Posterior cingulate gyrus (tissue), 11 donors: ENCODE measurements at regions not wholly inside any gene's neighbourhood (a gene's known extent, or its start where the extent isn't known, plus 50 kb on each side); places are given as distances from the start of the nearest gene placed in this dataset.
A peak's percentile ranks its signal among the peaks of the same experiment; 100 is the strongest.

Source experiments
- DNase-seq, 10 donors: peaks; one replicate each; pipeline versions ENCODE4 v3.0.0 to v3.0.0-alpha.2; 2020 to 2021; ENCODE audit warnings: mixed read lengths in 3 of 10
- intact Hi-C: fragments of 100-400 bp; cut with DNase I; formaldehyde crosslinking; loops from one replicate; pipeline ENCODE4 v1.15.1; 2023

DNA sequence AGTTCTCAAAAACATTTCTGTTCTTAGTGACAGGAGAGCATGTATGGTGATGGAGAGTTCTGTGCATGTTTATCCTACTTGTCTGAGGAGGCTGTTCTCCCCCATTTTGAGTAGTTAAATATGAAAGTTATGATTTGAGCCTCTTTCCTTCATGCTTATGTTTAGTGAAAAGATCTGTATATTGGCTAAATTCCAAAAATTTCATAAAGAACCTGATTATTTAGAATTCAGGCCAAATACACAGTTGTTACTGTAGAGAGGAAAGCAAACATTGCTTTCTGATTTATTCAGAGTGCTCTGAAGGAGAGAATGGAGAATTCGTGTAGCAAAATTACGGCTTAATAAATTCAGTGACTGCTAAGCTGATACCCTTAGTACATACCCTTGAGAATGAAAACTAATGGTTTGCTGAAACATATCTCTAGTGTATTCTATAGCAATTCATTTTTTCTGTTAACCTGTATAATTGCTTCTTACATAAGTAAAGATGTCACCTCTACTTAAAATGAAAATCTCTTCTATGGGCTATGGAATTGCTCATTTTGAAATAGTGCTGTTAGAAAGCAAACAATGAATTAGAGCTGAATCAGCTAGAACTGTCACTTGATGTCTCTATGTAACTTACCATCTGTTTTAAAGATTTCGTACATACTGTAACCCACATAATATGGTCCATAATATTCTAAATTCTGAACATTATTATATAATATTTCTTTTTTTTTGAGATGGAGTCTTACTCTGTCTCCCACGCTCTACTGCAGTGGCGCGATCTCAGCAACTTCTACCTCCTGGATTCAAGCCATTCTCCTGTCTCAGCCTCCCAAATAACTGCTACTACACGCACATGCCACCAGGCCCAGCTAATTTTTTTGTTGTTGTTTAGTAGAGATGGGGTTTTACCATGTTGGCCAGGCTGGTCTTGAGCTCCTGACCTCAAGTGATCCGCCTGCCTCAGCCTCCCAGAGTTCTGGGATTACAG is 417.0 kb upstream of the RGS6 start:
- no peak for DNase-seq
- intact Hi-C loops, result no loop called here

DNA sequence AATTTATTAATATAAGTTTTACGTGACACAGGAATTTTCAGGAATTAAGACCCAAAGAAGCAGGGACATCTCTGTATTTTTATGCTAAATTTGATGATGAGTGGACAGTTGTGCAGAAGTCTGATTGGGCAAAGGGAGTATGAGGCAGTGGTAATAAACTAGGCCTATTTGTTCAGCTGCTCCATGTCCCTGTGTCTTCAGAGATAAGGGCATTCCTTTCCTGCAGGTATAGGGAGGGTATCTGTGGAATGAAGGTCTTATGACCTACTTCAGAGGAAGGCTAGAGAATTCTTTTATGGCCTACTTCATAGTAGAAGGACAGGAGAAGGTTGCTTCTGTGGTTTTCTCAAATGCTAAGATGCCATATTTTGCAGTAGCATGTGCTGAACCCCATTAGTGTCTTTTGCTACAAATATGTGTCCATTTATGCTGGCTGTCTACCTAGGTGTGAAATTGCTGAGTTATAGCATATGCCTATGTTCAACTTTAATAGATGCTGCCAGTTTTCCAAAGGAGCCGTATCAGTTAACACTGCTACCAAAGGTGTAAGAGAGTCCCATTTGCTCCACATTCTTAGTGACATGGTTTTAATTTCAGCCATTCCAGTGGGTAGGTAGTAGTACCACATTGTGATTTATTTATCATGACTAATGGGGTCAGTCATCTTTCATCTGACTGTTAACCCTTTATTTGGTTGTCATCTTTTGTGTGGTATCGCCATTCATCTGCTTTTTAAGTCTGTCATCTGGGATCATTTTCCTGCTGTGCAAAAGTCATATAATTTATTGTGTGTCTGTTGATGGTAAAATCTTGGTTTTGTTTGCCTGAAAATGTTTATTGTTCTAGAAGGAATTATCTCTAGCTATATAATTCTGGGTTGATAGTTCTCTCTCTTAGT is 410.7 kb upstream of the RGS6 start:
- DNase-seq, result no peak
- intact Hi-C loops, result no loop called here

DNA sequence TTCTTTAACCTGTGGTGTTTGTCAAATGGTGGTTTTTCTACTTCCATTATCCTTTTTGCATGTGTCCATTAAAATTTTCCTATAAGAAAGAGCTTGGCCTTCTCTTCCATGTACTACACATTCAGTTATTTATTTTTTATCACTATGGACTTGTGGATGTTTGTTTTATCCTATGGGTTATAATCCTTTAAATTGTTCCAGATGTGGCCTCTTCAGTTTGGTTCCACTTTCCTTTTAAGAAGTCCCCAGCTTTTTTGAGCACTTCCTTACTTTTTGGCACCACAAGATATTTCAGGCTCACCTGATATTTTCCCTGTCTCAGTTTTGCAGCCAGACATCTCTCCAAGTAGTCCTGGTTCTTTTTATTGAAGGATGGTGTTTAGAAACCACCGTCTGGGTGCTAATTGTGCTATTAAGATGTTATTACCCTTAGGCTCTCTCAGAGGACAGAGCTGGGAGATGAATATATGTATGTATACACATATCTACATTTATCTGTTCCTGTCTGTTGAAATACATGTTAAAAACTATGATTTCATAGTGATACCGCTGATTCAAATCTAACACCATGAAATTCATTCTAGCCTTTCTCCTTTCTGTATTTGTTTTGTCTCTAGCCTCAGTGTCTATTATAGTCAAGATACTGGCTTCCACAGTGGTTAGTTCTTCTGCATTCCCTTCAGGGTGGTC is 408.5 kb upstream of the RGS6 start:
- DNase-seq, result no peak
- intact Hi-C loops, result no loop called here

DNA sequence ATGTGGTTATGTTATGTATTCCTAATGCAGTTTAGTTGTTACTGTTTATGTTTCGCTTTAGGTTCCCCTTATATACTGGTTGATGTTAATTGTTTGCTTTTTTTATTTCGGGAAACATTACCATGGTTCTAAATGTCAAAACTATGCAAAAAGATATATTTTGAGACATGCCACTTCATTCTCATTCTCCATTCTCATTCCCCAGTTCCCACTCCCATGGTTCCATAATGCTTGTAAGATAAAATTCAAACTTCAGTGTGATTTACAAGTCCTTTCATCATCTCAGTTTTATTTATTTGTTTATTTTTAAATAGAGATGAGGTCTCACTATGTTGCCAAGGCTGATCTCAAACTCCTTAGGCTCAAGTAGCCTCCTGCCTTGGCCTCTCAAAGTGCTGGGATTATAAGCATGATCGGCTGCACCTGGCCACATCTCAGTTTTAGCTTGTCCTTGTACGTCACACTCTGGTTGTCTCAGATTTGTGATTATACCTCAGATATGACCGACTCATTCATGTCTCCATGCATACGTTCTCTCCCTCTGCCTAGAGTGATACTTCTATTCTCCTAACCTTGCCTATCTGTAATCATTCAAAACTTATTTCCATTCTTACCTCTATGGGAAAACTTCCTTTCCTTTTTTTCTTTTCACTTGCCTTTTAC is 407.8 kb upstream of the RGS6 start:
- intact Hi-C loops, result no loop called here
- DNase-seq, result no peak

DNA sequence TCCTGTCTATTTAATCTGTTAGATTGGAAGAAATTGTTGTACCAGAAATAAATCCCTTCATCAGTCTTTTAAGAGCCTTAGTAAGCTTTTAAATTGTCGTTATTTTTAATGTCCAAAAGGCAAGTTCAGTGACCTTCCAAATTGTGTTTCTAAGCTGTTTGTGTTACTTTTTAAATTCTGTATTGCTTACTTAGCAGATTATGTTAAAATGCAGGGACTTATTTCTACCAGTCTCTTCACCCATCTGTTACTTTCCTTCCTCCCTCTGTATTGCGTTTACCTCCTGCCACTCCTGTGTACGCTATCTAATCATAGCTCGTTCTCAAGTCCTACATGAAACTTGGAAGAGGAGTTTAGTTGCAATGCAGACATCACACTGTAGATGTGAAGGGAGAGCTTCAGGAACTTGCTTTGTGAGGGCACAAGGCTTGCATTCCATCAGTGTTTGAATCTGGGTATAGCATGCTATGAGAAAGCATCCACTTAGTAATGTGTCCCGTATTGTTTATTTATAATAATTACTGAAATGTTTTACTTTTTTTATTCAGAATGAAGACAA is 406.5 kb upstream of the RGS6 start:
- intact Hi-C loops, result no loop called here
- DNase-seq, result no peak

DNA sequence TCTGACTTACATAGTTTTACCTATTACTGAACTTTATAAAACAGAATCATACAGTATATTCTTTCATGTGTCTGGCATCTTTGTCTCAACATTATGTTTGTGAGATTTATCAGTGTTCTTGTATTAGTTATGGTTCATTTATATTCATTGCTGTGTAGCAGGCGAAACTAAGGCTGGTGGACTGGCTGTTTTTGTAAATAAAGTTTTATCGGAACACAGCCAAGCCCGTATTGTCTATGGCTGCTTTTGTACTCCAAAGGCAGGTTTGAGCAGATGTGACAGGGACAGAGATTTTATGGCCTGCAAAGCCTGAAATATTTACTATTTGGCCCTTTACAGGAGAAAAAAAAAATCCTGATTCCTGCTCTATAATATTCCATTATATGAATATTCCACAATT is 405.8 kb upstream of the RGS6 start:
- intact Hi-C loops, result no loop called here
- no peak for DNase-seq

DNA sequence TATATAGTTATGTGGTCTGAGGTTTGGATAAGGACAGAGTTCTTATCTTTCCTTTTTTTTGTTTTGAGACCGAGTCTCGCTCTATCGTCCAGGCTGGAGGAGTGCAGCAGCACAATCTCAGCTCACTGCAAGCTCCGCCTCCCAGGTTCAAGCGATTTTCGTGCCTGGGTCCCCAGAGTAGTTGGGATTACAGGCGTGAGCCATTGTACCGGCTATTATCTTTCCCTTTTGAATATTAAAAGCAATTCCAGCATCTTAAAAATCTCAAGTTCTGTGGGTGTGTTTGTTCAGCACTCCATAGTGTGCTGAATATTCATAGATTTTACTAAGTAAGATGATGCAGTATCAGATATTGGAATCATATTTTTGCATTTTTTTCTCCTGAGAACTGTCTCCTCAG is 404.4 kb upstream of the RGS6 start:
- intact Hi-C loops, result no loop called here
- no peak for DNase-seq

DNA sequence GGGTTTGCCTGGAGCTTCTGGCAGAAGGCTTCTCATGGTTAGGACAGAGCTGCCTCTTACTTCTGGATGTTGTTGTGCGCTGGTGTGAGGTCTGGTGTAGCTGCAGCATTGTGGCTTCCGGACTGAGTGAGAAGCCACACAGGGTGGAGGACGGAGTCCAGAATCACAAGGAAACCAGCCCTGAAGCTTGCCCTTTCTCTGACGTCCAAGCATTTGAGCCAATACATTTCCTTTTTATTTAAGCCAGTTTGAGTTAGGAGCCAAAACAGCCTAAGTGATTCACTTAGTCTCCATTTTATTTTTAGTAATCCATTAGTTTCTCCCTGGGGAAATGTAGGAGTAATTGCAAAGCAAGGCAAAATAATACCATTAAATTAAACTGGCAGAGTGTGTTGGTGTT is 402.4 kb upstream of the RGS6 start:
- intact Hi-C loops, result loop anchor here (10.0 kb wide), 2 partner anchors 55 kb away; no protein-coding TSS in a partner anchor
- DNase-seq, result peak in 1 of 10 donors; percentile 77

DNA sequence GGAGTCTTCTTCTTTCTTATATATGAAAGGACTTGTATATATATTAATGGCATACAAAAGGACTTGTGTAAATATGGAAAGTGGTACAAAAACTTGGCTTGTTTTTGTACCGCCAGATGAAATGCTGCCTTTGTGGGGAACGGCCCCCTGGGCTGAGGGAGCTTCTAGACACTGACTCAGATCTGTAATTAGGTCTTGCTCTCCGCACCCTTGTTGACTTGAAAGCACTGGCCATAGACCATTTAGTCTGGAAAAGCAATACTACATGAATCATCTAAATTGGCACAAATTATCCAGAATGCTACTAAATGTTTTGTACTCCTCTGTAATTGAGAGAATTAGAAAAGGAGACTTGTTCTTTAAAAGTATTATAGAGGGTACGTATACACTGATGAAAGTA is 399.9 kb upstream of the RGS6 start:
- peak in 1 of 10 donors; percentile 19 for DNase-seq
- intact Hi-C loops, result loop anchor here (10.0 kb wide), 2 partner anchors 52 to 58 kb away; no protein-coding TSS in a partner anchor

DNA sequence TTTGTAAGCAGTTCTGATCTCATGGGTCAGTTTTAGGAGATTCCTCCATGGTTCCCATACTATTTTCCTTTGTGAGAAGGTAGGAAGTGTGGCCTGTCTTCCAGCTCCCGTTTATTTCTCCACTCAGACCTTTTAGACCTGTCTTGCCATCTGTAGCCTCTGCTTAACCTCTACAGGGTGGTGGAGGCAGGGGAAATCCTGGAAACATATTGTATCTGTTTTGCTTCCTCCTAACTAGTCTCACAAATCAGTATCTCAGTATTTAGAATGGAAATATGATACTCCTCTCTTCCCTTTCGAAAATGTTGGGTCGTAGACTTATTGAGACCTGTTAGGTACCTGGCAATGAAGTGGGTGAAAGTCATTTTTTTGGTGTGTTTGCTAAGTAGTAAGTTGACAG is 399.4 kb upstream of the RGS6 start:
- no peak for DNase-seq
- intact Hi-C loops, result loop anchor here (10.0 kb wide), 2 partner anchors 52 to 58 kb away; no protein-coding TSS in a partner anchor

DNA sequence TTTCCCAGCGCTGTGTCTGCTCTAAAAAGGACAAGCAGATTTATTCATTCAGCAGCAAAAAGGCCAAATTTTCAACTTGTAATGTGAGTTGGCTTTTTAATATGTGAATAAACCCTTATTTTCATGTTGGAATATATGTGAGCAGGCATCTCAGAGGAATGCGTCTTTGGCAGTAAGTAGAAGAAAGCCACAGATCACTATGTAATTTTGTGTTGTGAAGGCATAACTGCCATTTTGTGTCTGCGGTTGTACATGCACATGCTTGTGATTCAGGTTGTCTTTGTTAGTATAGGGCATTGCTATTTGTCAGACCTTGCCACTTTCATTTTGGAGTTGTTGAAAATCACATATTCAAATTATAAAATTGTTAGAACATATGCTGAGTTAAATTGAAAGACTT is 398.8 kb upstream of the RGS6 start:
- intact Hi-C loops, result loop anchor here (10.0 kb wide), 2 partner anchors 51 to 59 kb away; no protein-coding TSS in a partner anchor
- DNase-seq, result no peak

DNA sequence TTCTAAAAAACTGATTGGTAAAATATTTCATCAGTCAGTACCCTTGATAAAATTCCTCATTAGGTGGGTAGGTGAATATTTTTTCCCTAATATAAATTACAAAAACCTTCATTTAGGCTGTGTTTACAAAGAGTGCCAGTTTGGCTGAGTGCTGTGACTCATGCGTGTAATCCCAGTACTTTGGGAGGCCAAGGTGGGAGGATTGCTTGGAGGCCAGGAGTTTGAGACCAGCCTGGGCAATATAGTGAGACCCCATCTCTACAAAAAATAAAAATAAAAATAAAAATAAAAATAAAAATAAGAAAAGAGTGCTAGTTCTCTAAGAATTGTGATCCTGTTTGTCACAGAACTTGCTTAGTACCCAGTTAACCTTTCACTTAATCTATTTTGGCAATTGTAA is 398.4 kb upstream of the RGS6 start:
- no peak for DNase-seq
- intact Hi-C loops, result loop anchor here (10.0 kb wide), 2 partner anchors 51 to 59 kb away; no protein-coding TSS in a partner anchor

DNA sequence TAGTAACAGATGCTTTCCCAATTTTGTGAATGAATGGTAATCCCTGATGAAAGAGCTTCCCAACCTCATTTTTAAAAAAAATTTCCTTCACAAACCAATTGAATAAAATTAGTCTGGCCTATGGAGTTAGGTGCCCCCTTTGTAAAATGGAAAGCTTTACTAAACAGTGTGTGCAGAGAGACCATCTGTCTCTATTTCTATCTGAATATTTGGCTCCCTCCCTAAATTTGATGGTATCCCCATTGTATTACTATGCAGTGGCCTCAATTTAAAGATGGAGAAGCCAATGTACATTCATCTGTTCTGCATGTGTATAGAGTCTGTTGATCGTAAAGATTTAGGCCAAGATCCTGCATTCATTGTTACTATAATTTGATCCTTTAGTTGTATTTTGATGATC is 397.7 kb upstream of the RGS6 start:
- DNase-seq, result no peak
- intact Hi-C loops, result loop anchor here (10.0 kb wide), 2 partner anchors 50 to 60 kb away; no protein-coding TSS in a partner anchor

DNA sequence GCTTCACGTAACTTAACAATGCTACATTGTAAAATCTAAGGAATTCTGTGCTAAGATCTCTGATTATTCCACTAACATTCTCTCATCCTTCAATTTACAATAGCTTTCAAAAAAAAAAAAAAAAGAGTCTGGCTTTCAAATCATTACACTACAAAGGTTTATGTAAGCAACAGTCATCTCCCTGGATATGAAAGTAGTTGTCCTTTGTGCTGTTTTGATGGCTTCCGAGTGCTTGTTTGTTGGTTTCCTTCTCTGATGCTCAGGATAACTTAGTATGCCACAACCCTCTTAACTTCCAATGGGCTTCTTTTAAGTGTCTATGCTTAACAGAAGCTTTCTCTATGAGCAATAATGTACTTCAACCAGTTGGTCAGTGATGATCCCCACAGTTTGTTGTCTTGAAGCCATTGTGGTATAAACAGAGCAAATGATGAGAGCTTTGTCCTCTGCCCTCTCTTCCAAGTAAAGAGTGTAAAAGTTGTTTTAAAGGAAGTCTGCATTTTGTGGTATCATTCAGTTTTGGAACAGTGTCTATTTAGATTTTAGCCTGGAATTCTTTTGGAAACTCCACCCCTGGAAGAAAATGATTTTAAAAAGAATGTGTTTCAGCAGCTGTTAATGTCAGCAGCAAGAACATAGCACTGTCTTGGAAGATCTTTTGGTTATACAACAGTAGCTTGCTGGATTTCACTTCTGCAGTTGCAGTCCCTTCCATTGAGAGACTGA is 396.1 kb upstream of the RGS6 start:
- intact Hi-C loops, result loop anchor here (5.0 to 10.0 kb wide), 3 partner anchors 49 to 214 kb away; partner anchors contain the start of gene SIPA1L1
- DNase-seq, result no peak

DNA sequence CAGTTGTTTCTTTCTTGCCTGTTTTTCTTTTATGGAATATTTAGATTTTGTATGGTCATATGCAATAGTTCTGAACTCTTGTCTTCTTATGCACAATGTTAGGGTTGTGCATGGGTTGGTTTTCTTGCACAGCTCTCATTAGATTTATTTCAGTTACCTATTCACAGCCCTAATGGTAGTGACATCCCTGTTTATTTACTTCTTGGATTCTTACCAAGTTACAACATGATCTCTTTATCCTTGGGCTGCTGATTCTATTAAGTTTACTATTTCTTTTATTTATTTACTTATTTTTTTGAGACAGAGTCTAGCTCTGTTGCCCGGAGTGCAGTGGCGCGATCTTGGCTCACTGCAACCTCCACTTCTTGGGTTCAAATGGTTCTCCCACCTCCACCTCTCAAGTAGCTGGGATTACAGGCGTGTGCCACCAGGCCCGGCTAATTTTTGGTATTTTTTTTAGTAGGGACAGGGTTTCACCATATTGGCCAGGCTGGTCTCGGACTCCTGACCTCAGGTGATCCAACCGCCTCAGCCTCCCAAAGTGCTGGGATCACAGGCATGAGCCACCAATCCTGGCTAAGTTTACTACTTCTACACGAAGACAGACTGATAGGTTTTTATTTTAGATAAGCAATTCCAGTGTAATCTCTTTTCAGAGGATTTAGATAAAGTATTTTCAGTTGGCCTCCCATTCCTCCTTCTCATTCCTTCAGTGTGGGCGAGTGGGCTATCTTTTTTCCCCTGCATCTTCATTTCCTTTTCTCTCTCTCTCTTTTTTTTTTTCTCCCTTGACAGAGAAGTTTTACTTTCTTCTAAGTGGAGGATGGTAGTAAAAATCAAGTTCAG is 395.1 kb upstream of the RGS6 start:
- intact Hi-C loops, result loop anchor here (5.0 to 10.0 kb wide), 3 partner anchors 48 to 215 kb away; partner anchors contain the start of gene SIPA1L1
- no peak for DNase-seq

DNA sequence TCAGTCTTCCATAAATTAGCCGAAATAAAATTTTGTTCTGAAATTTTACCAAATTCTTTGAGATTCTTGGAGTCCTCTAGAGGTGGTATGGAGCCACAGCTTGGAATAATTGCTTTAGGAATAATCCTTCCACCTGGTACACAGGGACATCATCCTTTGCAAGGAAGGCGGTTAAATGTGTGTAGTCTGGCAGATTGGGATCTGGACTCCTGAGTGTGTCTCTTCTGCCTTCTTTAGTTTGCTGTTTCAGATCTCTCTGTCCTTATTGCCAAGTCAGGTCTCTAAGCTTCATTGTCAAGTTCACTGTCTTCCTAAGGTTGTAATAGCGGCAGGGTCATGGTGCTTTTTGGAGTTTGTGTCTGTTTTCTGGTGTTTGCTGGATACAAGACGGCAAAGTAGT is 393.9 kb upstream of the RGS6 start:
- intact Hi-C loops, result loop anchor here (5.0 to 10.0 kb wide), 3 partner anchors 47 to 216 kb away; partner anchors contain the start of gene SIPA1L1
- no peak for DNase-seq

DNA sequence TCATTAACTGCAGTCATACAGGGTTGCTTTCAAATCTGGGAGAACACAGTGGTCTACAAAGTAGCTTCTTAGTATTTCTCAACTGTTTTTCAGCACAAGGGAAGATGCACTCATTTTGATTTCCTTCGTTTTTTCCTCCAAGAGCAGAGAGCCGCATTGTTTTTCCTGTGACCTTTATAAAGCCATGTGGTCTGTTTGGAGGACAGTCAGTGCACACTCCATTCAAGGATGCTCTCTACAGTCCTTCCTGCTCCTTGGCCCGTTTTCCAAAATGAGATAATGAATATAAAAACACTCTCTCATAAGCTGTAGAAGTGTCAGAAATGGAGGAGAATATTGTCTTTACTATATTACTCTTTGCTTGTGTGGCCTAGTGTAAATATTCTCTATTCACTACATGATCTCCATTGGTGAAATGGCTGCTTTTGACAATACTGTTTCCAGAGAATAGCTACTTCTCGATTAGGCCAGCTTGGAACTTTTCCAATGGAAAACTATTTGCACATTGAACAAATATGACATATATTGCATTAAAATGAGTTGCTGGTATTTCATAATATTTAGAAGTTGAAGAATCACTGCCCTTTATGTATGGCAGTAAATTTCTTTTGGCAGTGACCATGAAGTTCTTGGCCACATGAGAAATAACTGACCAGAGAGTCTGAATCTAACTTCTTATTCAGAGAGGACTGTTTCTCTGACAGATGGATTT is 393.1 kb upstream of the RGS6 start:
- DNase-seq, result no peak
- intact Hi-C loops, result loop anchor here (5.0 to 10.0 kb wide), 3 partner anchors 46 to 217 kb away; partner anchors contain the start of gene SIPA1L1
